ENCODE measurements at regions not wholly inside any gene's neighbourhood (a gene's known extent, or its start where the extent isn't known, plus 50 kb on each side); places are given as distances from the start of the nearest gene placed in this dataset.

DNA sequence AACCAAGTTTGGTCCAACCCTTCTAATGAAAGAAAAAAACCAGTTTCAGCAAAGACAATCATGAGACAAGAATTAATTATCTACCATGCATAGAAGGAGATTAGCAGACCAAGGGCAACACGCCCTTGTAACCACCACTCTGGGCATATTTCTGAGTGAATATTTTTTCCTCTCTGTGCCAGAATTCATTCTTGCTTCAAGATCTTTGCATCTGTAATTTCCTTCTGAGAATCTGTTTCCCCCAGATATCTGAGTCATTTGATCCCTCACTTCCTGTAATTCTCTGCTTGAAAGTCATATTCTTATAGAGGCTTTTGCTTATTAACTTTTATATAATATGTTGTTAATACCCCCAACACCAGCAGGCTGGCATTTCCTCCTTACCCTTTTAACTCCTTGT lies 243.7 kb downstream of the SLC16A7 start:
- no peak for DNase-seq (ENCODE audit: low spot score)

- DNase-seq (ENCODE audit: low spot score): no peak
Measured at GRCh38 chr12:59843260-59843843, 247.5 kb downstream of the SLC16A7 start.

DNA sequence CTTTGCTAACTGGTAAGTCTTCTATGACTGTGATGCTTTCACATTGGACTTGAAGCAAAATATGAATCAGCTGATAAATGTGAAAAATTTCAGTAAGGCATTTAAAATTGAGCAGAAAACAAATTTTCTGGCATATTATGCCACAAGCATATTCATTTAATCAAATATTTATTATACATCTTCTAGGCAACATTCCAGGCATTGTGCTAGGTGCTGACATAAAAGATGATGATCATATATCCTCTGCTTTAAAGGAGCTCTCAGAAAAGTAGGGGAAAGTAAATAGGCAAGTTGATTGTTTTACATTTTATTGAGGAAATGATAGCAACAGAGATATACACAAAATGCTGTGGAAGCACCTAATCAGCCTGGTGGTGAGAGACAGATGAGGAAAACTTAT lies 248.9 kb downstream of the SLC16A7 start:
- no peak for DNase-seq (ENCODE audit: low spot score)

GRCh38 chr12:59845293-59845692 lies 249.5 kb downstream of the SLC16A7 start:
- DNase-seq (ENCODE audit: low spot score): no peak

DNA sequence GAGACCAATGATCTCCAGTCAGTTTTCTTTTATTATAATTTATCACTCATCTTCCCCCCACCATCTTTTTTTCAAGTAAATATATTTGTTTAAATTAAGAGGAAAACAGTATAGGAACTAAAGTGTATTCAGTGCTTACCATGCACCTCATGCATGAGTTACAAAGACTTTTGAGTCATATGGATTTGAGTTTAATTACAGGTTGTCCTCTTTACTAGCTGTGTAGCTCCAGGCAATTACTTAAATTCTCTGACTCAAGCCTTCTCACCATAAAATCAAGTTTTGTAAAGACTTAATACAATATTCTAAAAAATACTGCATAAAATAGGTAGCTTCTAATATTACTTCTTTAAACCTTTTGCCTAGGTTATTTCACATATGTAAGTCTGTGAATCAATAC lies 251.3 kb downstream of the SLC16A7 start:
- DNase-seq (ENCODE audit: low spot score): no peak

DNA sequence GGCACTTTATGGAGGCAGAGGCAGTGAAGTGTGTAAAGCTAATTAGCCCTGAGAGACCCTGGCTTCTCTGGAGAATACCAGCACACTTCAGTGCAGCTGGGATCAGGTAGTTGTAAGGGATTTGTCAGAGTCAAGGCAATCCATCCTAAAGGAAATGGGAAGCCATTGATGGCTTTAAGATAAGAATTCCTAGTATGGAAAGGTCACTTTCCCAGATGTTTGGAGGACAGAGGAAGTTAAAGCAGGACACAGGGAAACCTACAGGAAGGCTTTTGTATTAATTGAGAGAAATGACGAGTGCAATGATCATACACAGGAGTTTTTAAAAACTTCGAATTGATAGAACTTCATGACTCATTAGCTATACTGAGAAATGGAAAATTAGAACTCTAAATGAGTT lies 254.4 kb downstream of the SLC16A7 start:
- DNase-seq (ENCODE audit: low spot score): no peak

DNA sequence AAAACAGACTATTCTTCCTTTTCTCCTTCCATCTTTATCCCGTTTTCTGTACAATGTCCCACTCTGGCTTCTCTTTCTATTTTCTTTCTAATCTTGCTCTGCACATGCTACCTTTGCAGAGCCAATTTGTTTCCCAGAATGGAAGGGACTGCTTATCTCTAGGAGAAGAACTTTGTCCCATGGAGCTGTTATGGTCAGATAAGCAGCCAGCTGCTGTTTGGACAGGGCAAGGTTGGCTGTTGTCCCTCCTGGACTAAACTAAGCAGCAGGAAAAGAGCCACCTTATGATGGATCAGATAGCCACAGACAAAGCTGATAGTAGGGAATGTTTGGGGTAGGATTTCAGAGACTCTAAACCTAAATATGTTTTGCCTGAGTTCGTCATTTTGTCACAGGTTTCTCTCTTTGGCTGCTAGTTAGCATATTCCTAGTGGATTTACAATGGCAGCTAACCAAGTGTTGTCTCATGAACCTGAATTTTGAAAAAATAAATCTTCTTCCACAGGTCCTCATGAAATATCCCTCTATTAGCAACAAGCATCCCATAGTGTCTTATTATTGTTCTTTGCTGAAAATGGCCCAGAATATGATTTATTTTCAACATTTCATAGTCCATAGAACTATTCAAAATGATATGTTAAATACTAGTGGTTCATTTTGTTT lies 262.8 kb downstream of the SLC16A7 start:
- no peak for DNase-seq (ENCODE audit: low spot score)

DNA sequence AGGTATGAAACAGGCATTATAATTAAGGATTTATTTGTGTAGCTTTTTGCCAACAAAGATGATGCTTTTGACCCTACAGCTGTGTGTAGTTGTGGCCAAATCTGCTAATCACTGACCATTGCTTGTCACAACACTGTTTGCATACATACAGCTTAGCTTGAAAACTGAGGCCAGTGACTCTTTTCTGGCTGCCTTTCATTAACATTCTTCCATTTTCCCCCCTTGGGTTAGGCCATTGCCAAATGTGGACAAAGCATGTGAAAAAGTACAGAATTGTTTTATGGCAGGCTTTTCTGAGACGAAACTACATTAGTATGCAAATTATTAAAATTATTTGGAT lies 263.3 kb downstream of the SLC16A7 start:
- no peak for DNase-seq (ENCODE audit: low spot score)

DNA sequence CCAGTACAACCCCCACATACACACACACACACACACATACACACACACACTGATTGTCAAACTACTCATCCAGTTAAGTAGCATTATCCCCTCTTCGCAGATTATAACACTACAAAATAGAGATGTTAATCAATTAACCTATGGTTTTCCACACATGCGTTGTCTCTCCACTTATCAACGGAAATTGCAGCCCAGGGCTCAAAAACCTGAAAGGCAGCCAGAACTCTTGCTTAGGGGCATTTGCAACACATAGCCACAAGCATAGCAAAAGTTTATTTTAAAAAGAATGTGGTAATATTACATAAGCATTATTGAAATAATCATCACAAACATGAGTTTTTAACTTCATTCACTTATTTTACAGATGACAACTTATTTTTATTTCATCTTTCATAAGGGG lies 265.8 kb downstream of the SLC16A7 start:
- no peak for DNase-seq (ENCODE audit: low spot score)

GRCh38 chr12:59867055-59867454 lies 271.2 kb downstream of the SLC16A7 start:
- DNase-seq (ENCODE audit: low spot score): no peak

DNA sequence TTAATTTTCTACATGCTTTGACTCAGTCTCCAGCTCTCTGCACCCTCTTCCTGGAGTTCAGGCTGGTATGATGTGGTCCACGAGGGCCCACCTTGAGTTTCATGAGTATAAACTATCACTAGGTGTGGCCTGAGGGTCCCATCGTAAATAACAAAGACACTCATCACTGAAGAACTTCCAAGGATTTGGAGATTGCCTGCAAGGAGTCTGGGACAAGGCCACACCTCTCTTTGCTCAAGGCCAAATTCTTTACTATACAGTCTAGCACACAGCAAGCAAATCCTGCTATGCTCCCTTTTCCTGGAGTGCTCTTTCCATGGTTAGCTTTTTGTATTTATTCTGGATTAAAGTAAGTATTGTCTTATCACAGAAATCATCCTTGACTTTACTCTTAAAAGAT lies 271.9 kb downstream of the SLC16A7 start:
- no peak for DNase-seq (ENCODE audit: low spot score)

GRCh38 chr12:59871779-59872178 lies 275.9 kb downstream of the SLC16A7 start:
- no peak for DNase-seq (ENCODE audit: low spot score)

GRCh38 chr12:59873136-59873535 lies 277.3 kb downstream of the SLC16A7 start:
- no peak for DNase-seq (ENCODE audit: low spot score)

DNA sequence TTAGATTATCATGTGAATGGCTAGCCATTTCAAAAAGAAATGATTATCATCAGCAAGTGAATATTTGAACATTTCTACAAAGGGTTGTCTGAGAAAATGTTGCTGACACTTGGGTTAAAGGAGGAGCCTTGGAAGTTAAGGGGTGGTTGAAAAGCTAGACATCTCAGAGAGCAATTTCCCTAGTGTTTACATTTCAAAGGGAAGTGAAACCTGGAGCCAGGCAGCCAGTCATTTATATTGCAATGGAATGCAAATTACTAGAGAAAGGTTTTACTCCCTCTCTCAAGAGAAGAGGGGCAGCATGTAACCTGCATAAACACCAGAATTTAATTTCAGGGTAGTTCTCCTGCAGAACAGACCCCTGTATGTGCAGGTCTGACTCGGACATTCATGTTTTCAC lies 279.0 kb downstream of the SLC16A7 start:
- no peak for DNase-seq (ENCODE audit: low spot score)

GRCh38 chr12:59886131-59886733 lies 290.4 kb downstream of the SLC16A7 start:
- no peak for DNase-seq (ENCODE audit: low spot score)

GRCh38 chr12:59887178-59887577 lies 291.3 kb downstream of the SLC16A7 start:
- no peak for DNase-seq (ENCODE audit: low spot score)

DNA sequence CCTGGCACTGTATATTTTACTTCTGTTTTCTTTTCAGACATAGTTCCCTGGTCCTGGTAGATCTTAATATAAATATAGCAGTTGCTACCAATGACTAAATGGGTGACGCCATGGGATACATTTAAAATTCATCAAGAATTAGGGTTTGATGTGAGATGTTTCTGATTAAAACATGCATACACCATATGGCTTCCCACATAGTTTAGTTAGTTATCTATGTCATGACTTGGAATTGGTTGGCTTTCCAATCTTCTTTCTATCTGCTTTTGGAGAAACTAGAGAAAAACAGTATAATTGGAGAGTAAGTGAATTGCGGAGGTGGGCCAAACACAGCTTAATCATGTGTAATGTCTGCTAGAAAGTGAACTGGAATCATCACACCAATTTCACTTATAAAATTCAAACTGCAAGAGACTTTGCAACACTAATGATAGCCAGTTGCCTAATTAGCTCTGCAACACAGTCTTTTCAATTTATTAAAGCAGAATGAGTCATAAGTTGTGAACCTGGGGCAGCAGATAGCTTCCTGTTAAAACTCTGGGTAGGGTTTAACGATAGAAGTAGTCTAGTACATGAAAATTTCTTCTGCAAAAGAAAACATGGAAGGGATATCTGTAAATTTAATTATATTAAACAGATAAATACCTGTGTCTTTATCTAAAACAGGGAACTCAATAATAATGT lies 295.2 kb downstream of the SLC16A7 start:
- DNase-seq (ENCODE audit: low spot score): no peak

DNA sequence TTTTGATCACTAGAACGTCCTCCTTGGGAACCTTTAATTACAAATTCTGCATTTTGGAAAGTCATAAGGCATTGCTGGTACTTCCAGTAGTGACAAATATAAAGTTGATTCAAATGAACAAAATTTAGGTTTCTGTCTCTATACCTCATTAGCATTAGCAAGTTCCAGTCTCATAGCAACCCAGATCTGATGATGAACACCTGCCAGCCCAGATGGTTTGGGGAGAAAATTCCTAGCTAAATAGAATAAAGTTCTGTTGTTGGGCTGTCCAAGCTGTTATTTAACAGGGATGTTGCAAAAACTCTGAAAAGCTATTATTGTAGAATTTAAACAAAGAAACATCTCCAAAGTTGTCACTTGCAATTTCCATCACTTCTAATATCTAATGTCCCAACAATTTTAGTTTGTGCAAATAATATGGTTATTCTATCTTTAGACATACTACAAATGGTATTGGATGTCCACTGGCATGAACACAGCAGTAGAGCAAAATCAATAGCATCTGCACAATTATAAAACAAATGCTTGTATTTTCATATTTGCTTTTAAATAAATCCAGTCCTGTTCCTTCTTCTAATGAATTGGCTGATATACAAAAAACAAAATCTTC lies 299.4 kb downstream of the SLC16A7 start:
- no peak for DNase-seq (ENCODE audit: low spot score)

DNA sequence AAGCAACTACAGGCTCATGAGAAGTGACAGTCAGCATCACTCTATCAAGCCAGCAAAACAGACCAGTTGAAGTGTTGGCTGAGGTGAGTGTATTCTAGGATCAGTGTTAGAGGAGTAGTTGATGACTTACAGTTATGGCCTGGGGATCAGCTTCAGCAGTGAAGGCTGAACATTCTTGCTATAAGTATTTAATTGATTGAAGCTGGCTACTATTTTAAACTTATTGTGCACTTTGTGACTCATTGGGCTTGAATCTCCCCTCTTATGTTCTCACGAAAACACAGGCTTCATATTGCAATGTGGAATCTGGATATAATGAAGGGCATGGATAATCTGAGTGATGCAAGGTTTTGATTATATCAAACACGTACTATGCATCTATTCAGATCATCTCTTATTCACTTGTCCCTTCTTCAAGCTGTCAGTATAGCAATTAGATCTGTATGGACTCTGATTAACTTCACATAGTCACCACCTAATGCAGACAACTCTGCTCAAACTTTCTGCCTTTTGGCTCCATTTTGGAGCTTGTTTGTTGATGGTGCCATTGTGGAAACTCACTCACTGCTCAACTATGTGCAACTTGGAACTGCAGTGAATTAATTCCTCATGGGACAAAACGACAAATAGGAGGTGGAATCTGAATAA lies 309.2 kb downstream of the SLC16A7 start:
- no peak for DNase-seq (ENCODE audit: low spot score)

GRCh38 chr12:59911516-59911915 lies 315.7 kb downstream of the SLC16A7 start:
- DNase-seq (ENCODE audit: low spot score): no peak

- DNase-seq (ENCODE audit: low spot score): no peak
Measured at GRCh38 chr12:59916988-59917387, 321.2 kb downstream of the SLC16A7 start.

- DNase-seq (ENCODE audit: low spot score): no peak
Measured at GRCh38 chr12:59927032-59927431, 331.2 kb downstream of the SLC16A7 start.
